ENCODE measurements at regions not wholly inside any gene's neighbourhood (a gene's known extent, or its start where the extent isn't known, plus 50 kb on each side); places are given as distances from the start of the nearest gene placed in this dataset.

DNA sequence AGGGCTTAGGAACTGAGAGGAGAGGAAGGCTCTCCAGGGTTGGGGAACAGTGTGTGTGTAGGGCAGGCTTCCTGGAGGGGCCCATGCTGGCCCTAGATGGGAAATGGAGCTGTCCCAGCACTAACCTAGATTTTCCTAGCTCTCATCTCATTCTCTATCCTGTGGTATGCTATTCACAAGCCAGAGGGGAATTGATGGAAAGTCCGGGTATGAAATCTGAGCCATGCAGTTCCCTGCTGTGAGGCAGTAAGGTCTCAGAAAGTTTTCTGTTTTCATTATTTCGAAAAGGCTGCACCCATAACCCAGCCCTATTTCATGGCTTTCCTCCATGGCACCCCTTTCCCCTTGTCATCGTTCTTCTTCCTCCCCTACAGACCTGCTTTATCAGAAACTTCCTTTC, 220.3 kb downstream of the RPS24 start:
- no peak for TF ChIP-seq CTCF (IDR thresholded peaks at IDR 0.05; ENCODE audit: low read length)
- TF ChIP-seq EZH2 (IDR thresholded peaks at IDR 0.05; ENCODE audit: borderline replicate concordance, low read length), result no peak
